Stimulated activated CD4-positive, alpha-beta T cell treated with anti-CD3 and anti-CD28 coated beads, Interleukin-12 subunit alpha, Interleukin-12 subunit beta, amount 100 ng/mL, for 4 hours (primary cell): ENCODE measurements at regions not wholly inside any gene's neighbourhood (a gene's known extent, or its start where the extent isn't known, plus 50 kb on each side); places are given as distances from the start of the nearest gene placed in this dataset.

ENCODE experiments used
- DNase-seq: peaks from one replicate; pipeline ENCODE4 v3.0.0-alpha.2; 2020

GRCh38 chr13:31048521-31048920 lies 113.2 kb downstream of the HSPH1 start:
- no peak for DNase-seq

GRCh38 chr13:31046711-31047279 lies 114.3 kb downstream of the TEX26 start:
- no peak for DNase-seq

- DNase-seq = peak; percentile 70
Observed at GRCh38 chr13:31045286-31046081, 113.0 kb downstream of the TEX26 start.

DNA sequence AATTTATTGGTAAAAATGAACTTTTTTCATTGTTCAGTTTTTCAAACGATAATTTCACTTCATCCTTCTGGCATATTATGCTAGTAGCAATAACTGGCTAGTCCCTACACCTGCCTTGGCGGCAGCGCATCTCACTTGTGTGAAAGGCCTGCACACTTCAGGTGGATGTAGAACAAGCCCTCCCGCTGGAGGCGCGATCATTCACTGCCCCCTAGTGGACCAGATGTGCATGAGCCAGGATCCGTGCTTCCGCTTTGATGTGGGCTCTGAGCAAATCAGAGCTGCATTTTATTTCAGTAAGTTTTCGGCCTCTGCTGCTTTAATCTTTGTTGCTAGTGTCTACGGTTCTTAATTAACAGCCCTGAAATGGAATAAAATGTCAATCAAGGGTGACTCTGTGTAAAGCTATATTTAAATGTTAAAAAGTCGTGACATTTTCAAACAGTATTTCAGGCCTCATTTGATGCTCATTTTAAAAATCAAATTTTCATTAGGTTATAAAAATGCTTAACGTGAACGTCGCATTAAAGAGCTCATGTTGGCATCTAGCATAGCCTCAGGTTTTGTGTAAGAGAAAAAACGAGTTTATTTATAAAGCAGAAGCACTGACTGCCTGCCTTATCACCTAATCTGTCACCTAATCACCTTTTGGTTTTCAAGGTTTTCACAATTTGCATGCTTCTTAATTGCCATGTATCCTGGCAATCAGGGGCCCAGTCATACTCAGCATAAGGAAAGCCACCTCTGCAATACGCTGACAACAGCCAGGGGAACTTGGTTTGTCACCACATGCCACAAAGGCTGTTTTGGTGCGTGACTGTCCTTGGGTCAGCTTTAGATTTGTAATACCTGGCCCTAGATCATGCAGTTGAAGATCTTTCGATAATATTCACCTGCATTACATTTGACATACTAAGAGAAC lies 112.2 kb downstream of the TEX26 start:
- peak; percentile 72 for DNase-seq

DNA sequence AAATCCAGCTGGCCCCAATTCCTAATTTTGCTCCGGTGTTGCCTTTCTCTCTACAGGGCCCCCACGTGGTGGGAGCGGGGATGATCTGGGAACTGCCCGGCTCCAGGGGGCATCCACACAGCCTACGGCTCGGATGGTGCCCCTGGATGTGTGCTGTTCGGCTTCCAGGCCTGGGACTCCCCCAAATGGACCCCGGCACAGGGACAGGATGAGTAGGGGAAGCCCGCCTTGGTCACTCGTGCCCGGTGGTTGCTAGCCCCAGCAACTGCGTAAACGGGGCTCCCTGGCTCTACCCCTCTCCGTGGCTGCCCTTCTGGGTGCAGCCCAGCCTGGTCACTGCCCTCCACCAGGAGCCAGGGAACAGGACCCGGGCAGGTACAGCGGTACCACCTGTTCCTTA lies 111.5 kb downstream of the TEX26 start:
- no peak for DNase-seq

GRCh38 chr13:31042481-31043165 lies 110.2 kb downstream of the TEX26 start:
- DNase-seq = no peak

GRCh38 chr13:31042049-31042448 lies 109.6 kb downstream of the TEX26 start:
- no peak for DNase-seq

DNA sequence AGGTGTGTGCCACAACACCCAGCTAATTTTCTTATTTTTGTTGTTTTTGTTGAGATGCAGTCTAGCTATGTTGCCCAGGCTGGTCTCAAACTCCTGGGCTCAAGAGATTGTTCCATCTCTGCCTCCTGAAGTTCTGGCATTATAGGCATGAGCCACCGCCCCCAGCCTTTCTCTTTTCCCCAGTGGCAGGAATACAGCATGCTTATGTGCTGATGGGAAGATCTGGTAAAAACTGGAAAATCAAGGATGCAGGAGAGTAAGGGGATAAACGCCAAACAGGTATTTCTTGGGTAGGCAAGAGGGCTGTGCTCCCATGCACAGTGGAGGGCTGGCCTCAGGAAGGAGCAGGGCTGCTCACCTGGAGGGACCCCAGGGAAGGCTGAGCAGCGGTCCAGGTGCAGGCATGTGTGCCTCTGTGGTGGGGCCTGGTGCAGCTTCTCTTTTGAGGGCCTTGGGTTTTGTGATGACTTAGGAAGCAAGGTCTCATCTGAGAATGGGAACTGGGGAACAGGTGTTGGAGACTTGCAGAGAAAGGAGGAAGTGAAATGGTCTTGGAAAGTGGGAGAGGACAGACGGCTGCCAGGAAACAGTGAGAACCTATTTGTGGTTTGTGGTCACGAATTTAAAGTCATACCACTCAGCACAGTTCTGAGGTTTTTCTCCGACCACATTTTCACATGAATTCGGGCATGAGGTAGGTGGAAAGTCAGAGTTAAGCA lies 106.5 kb downstream of the TEX26 start:
- no peak for DNase-seq

DNA sequence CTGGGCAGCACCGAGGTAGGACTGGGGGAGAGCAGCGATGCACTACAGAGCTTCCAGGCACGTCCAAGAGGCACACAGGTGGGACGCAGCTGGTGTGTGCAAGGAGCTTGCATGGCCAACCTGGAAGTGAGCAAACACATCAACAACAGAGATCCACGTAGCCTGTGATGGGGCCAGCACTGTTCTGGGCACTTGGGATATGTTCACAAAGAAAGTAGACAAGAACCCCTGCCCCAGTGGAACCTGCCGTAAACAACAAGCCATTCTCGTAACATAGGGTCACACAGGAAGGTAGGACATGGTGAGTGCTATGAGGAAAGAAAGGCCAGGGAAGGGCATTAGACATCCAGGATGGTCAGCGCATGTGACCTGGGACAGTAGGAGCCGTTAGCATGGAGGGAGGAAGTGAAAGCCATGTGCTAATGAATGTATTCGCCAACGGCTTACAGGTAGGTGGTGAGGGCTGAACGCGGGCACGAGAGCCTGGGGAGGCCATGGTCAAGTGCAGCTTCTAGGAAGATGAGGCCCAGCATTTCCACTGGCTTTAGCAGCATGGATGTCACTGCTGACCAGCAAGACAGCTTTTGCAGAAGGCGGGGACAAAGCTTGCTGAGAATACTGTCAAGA lies 105.5 kb downstream of the TEX26 start:
- no peak for DNase-seq

DNA sequence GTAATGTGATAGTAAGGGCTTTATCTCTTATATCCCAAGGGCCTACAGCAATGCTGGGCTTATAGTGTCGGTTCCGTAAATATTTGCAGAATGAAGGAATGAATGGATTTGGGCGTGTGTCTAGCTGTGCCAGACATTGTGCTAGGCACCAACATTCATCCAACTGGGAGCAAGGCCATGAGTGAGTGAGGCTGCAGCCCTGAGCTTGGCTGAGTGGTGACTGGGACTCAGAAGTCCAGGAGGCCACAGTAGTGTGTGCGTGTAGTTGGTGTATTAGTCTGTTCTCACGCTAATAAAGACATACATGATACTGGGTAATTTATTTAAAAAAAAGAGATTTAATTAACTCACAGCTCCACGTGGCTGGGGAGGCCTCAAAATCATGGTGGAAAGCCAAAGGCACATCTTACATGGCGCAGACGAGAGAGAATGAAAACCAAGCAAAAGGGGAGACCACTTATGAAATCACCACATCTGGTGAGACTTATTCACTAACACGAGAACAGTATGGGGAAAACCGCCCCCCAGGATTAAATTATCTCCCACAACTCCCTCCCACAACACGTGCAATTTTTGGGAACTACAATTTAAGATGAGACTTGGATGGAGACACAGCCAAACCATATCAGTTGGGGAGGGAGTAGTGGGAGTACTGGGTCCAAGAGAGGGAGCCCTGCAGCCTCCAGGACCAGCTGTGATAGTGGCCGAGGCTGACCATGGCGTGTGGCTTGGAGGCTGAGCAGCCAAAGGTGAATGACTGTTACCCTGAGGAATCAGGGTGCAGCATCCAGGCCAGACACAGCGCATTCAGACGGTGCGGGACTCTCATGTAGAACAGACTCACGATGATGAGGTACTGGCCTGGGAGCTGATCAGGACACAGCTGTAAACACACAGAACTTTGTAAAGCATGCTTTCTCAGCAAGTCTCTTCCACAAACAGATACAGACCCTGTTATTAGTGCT lies 104.6 kb downstream of the TEX26 start:
- DNase-seq = no peak

DNA sequence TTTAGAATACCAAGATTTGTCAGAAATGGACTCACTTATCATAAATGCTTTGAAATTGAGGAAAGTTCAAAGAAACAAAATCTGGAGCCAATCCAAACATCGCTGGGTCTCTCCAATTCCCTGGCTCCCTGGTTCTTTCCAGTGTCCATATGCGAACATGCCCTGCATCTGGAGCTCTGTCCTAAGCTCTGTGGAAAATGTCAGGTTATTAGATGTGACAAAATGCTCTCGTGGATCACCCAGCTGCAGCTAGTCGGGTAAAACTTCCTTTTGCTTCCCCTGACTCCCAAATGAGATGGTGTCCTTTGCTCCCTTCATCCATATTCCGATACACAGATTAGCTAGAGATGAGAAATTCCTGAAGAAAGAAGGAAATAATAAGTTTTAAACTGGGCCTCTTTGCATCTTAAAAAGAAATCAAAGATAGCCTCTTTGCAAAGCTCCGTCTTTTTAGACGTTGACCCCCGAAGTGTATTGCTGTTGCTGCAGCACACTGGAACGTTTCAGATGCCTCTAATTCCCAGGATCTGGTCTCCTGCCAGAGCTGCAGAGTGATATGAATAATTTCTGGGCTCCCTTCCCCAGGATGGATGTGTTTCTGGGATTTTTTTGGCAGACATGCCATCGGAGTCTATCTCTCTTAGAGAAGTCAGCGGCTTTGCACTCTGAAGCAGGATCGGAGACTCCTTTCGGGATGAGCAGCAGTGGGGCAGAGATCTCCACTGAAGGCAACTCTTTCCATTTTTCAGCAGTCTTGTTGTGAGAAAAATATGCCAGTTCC lies 102.9 kb downstream of the TEX26 start:
- DNase-seq = no peak

- DNase-seq = no peak
Observed at GRCh38 chr13:31032528-31033113, 100.2 kb downstream of the TEX26 start.

DNA sequence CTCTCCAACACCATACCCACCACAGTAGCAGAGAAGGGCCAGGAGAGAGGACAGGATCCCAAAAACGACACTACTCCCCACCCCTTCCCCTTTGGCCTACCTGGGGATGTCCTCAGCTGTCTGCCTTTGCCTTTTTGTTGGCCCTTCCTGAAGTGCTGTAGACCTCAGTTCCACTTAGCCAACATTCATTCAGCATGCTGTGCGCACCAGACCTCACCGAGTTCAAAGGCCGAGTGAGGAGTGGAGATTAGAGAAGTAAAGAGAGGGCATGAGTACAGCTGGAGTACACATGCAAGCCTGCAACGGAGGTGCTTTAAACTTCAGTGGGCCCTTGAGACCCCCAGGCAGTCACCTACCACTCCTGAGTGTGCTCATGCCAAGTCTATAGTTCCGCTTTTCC lies 99.0 kb downstream of the TEX26 start:
- no peak for DNase-seq

DNA sequence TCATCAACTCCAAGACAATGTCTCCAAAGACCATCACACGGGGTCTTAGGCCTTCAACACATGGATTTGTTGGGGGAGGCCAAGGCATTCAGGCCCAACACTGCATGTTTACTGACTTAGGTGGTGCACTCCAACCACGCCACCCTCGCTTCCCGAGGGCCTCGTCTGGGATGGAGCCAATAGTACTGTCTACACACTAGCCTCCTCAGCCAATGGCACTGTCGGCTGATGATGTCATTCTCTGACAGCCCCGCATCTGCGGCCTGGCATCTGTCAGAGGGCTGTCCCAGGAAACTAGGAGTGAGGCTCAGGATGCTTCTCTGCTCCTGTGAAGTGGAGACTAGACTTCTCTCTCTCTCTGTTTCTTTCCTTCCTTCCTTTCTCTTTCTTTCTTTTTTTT lies 96.6 kb downstream of the TEX26 start:
- no peak for DNase-seq

- no peak for DNase-seq
Observed at GRCh38 chr13:31027136-31027535, 94.7 kb downstream of the TEX26 start.
